H1 (cell line): ENCODE measurements at regions not wholly inside any gene's neighbourhood (a gene's known extent, or its start where the extent isn't known, plus 50 kb on each side); places are given as distances from the start of the nearest gene placed in this dataset.

Experiments
- CHD2 ChIP-seq: IDR thresholded peaks from 2 replicates; pipeline ENCODE4 v1.6.1; 2012; ENCODE audit warnings: low read length, improper control_type of control experiment
- EZH2 ChIP-seq: fragments of 200-600 bp; sonication (generic); IDR thresholded peaks from 2 replicates; pipeline ENCODE4 v1.7.1; 2012; ENCODE audit warnings: low read depth, mild to moderate bottlenecking, moderate library complexity, low read length, inconsistent platforms; ENCODE audit not compliant: severe bottlenecking
- POLR2AphosphoS5 ChIP-seq: IDR thresholded peaks from 2 replicates; pipeline ENCODE4 v1.6.1; 2011; ENCODE audit warnings: low read depth, low read length
- SIX5 ChIP-seq: IDR thresholded peaks from 2 replicates; pipeline ENCODE4 v1.6.1; 2011; ENCODE audit warnings: mild to moderate bottlenecking, low read depth, low read length
- YY1 ChIP-seq: IDR thresholded peaks from 2 replicates; pipeline ENCODE4 v1.6.1; 2011; ENCODE audit warnings: low read depth, mild to moderate bottlenecking, low read length
- ZNF274 ChIP-seq: IDR thresholded peaks from 2 replicates; pipeline ENCODE4 v1.7.0; 2012; ENCODE audit warnings: low read length, borderline replicate concordance; ENCODE audit errors: extremely low read depth

DNA sequence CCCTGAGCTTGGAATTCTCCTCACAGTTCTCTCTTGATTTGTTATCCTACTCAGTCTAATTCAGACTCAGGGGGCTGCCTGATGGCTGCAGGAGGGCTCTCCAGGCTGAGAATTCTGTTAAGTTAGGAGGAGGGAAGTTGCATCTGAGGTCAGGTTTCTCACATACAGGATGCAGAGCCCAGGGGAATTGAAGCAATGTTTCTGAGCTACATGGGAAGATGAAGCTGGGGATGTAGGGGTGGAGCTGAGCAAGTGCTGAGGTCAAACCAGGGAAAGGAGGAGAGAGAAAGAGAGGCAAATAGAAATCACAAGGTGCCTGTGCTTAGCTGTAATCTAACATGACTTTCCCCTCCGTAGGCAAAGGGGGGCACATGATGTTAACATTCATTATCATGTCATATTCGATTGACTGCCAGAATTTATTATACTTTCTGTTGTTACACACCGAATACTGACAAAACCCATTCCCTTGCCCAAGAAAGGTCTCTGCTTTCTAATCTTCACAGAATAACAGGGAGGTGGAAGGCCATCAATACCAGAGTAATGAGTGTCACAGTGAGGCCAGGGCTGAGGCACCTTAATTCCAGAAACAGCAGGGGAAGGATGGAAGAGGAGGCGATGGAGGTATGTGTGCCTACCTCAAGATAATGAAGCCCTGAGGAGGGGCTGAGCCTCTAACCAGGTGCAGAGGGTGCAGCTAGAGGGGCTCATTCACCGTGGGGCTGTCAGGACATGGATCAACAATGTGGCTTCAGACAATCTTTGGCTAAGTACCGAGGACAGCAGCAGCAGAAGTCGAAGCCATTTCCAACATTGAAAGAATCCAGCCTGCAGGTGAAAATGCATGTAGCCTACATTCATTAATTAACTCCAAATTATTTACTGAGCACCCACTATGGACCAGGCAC, 205.4 kb upstream of the SNX19 start (continued):
- TF ChIP-seq ZNF274 (no peak), POLR2AphosphoS5 (no peak), SIX5 (no peak), EZH2 (no peak), YY1 (no peak), CHD2 (no peak)
